Smooth muscle cell (in vitro differentiated cells): ENCODE measurements at regions not wholly inside any gene's neighbourhood (a gene's known extent, or its start where the extent isn't known, plus 50 kb on each side); places are given as distances from the start of the nearest gene placed in this dataset.

Experiments
- DNase-seq: peaks from one replicate; lab custom pipeline; 2025; ENCODE audit not compliant: unreplicated experiment; lab: John Stamatoyannopoulos, UW
- H2AFZ ChIP-seq: fragments of 200-600 bp; sonication (generic); 2 replicates; pipeline ENCODE4 v1.6.0; 2016; ENCODE audit warnings: antibody characterized with exemption, low read depth, mild to moderate bottlenecking
- H3F3A ChIP-seq: fragments of 200-600 bp; sonication (generic); 2 replicates; pipeline ENCODE4 v1.6.0; 2017; ENCODE audit warnings: antibody characterized with exemption, low read depth
- H3K27ac ChIP-seq: fragments of 200-600 bp; sonication (generic); 2 replicates; pipeline ENCODE4 v1.5.1; 2016; ENCODE audit warnings: low read depth, mild to moderate bottlenecking
- H3K27me3 ChIP-seq: fragments of 200-600 bp; sonication (generic); 2 replicates; pipeline ENCODE4 v1.6.1; 2016; ENCODE audit warnings: low read depth, mild to moderate bottlenecking
- H3K36me3 ChIP-seq: fragments of 200-600 bp; sonication (generic); 2 replicates; pipeline ENCODE4 v1.5.1; 2016; ENCODE audit warnings: low read depth
- H3K4me1 ChIP-seq: fragments of 200-600 bp; sonication (generic); 2 replicates; pipeline ENCODE4 v1.5.1; 2016; ENCODE audit warnings: low read depth
- H3K4me2 ChIP-seq: fragments of 200-600 bp; sonication (generic); 2 replicates; pipeline ENCODE4 v1.6.0; 2016; ENCODE audit warnings: mild to moderate bottlenecking
- H3K4me3 ChIP-seq: fragments of 200-600 bp; sonication (generic); 2 replicates; pipeline ENCODE4 v1.5.1; 2016; ENCODE audit warnings: mild to moderate bottlenecking
- H3K79me2 ChIP-seq: fragments of 200-600 bp; sonication (generic); 2 replicates; pipeline ENCODE4 v1.6.0; 2016; ENCODE audit warnings: low read depth, mild to moderate bottlenecking
- H3K9ac ChIP-seq: fragments of 200-600 bp; sonication (generic); 2 replicates; pipeline ENCODE4 v1.6.0; 2016; ENCODE audit warnings: low read depth
- H3K9me3 ChIP-seq: fragments of 200-600 bp; sonication (generic); replicated peaks from 2 replicates; pipeline ENCODE4 v1.5.1; 2016; ENCODE audit warnings: low read depth
- H4K20me1 ChIP-seq: fragments of 200-600 bp; sonication (generic); 2 replicates; pipeline ENCODE4 v1.6.0; 2016; ENCODE audit warnings: low read depth
- WGBS: methylation state at CpG from one replicate; pipeline ENCODE4 v1.1.7; 2016; ENCODE audit warnings: low lambda C conversion rate; 5-methylcytosine and 5-hydroxymethylcytosine counted together
- TF ChIP-seq, protein P1 (sequence below): fragments of 200-600 bp; sonication (generic); IDR thresholded peaks from 2 replicates; pipeline ENCODE4 v1.5.1; 2017; ENCODE audit warnings: borderline replicate concordance, mild to moderate bottlenecking, antibody characterized with exemption; ENCODE audit not compliant: insufficient read depth, poor library complexity, severe bottlenecking

DNA sequence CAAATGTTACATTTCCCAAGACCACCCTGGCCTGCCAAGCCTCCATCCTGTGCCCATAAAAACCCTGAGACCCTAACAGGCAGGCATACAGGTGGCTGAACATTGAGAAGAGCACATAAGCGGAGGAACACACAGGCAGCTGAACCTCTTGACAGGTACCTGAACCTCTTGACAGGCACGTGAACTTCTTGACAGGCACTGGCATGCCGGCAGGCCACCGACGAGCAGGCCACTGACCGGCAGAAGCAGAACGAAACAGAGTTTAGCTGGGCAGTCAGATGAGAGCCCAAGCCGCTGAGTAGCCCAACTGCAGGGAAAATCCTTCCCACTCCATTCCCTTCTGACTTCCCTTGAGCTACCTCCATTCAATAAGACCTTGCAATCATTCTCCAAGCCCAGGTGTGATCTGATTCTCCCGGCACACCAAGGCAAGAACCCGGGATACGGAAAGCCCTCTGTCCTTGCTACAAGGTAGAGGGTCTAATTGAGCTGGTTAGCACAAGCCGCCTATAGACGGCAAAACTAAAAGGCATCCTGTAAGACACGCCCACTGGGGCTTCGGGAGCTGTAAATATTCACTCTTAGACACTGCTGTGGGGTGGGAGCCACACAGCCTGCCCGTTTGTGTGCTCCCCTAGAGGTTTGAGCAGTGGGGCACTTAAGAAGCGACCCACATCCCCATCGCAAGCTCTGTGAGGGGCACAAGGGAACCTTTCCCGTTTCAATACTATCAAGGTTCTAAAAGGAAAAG is 2613.9 kb upstream of the PCDH20 start:
- H3K9me3 ChIP-seq = no peaks in the 10 kb centered on the region
- no peaks in the 10 kb centered on the region for H3F3A ChIP-seq
- H3K79me2 ChIP-seq = no peaks in the 10 kb centered on the region
- no peaks in the 10 kb centered on the region for H4K20me1 ChIP-seq
- H3K27me3 ChIP-seq = peaks cover 8% of the 10 kb centered on the region
- H3K9ac ChIP-seq = no peak overlapping the region
- no peak overlapping the region for H3K4me3 ChIP-seq
- no peaks in the 10 kb centered on the region for H3K4me1 ChIP-seq
- H3K4me2 ChIP-seq = no peak overlapping the region
- H3K27ac ChIP-seq = no peak overlapping the region
- no peaks in the 10 kb centered on the region for H3K36me3 ChIP-seq
- TF ChIP-seq, protein P1, sequence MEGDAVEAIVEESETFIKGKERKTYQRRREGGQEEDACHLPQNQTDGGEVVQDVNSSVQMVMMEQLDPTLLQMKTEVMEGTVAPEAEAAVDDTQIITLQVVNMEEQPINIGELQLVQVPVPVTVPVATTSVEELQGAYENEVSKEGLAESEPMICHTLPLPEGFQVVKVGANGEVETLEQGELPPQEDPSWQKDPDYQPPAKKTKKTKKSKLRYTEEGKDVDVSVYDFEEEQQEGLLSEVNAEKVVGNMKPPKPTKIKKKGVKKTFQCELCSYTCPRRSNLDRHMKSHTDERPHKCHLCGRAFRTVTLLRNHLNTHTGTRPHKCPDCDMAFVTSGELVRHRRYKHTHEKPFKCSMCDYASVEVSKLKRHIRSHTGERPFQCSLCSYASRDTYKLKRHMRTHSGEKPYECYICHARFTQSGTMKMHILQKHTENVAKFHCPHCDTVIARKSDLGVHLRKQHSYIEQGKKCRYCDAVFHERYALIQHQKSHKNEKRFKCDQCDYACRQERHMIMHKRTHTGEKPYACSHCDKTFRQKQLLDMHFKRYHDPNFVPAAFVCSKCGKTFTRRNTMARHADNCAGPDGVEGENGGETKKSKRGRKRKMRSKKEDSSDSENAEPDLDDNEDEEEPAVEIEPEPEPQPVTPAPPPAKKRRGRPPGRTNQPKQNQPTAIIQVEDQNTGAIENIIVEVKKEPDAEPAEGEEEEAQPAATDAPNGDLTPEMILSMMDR = no peak
- 85% methylated on average over 19 of the region's 19 CpGs for WGBS
- DNase-seq = no peak
- no peak overlapping the region for H2AFZ ChIP-seq

DNA sequence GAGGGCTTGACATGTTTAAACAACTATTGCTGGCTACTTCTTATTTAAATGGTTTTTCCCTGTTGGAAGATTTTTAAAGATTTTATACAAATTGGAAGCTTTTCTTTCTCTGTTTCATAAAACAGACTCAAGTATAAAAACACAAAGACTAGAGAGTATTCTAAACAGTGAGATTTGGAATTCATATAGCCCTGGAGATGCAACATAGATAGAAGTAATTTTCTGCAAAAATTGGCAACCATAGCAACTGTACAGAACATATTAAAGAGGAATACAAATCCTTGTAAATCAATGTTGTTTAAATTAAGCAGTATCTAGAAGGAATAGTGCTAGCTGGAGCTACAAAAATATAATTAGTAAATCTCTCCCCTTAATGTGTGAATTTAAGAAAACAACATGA is 2612.9 kb upstream of the PCDH20 start:
- Histone ChIP-seq H3K4me1 (no peaks in the 10 kb centered on the region), H3K9ac (no peak overlapping the region), H3K36me3 (no peaks in the 10 kb centered on the region), H3K4me2 (no peak overlapping the region), H3K27ac (no peak overlapping the region), H2AFZ (no peak overlapping the region), H3K79me2 (no peaks in the 10 kb centered on the region), H3K27me3 (peaks cover 8% of the 10 kb centered on the region), H3F3A (no peaks in the 10 kb centered on the region), H3K9me3 (no peaks in the 10 kb centered on the region), H3K4me3 (no peak overlapping the region), H4K20me1 (no peaks in the 10 kb centered on the region)
- TF ChIP-seq, protein P1 = no peak
- no peak for DNase-seq

DNA sequence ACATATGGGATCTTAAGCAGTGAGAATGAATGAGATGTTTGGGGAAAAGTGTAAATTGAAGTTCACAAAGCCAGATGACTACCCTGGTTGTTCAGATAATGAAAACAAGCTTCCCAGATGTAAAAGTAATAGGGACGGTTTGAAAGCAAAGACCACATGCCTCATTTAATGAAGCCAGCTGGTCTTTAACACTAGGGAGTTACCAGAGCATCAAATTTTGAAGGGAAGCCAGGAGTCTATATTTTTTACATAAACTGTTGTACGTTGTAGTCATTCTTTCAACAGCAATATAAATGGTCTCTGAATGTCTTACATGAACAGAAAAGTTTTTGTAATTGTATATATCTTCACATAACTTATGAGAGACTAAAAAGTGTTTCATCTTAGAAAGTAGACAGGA is 2604.5 kb upstream of the PCDH20 start:
- no peak for DNase-seq
- 56% methylated on average over 2 of the region's 2 CpGs for WGBS
- TF ChIP-seq, protein P1 = no peak
- Histone ChIP-seq H3K36me3 (no peaks in the 10 kb centered on the region), H3K4me3 (no peak overlapping the region), H3K9me3 (no peaks in the 10 kb centered on the region), H2AFZ (no peak overlapping the region), H3K9ac (no peak overlapping the region), H3F3A (no peaks in the 10 kb centered on the region), H3K79me2 (no peaks in the 10 kb centered on the region), H3K4me1 (no peaks in the 10 kb centered on the region), H3K27me3 (no peaks in the 10 kb centered on the region), H4K20me1 (no peaks in the 10 kb centered on the region), H3K27ac (no peak overlapping the region), H3K4me2 (no peak overlapping the region)

DNA sequence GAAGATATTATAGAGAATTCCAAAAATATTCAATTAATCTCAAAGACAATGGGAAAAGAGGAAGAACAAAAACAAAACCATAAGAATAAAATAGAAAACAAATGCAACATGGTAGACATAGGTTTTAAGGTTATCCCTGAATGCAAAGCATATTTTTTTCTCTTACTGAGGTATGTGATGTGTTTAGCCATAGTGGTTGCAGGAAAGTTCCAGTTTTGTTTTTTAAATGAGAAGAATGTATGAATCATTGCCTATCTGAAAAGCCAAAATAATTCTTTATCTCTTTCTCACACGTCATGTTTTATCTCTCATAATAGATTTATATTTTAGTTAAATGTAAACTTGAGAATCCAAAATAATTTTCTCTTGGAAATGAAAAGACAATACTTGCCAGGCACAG is 2591.7 kb upstream of the PCDH20 start:
- DNase-seq = no peak
- no peaks in the 10 kb centered on the region for H3K79me2 ChIP-seq
- WGBS = 38% methylated on average over 1 of the region's 1 CpG
- TF ChIP-seq, protein P1 = no peak
- no peaks in the 10 kb centered on the region for H3K36me3 ChIP-seq
- H3K27ac ChIP-seq = no peak overlapping the region
- H3K4me2 ChIP-seq = no peak overlapping the region
- H3K9me3 ChIP-seq = no peaks in the 10 kb centered on the region
- no peaks in the 10 kb centered on the region for H3F3A ChIP-seq
- H2AFZ ChIP-seq = no peak overlapping the region
- H4K20me1 ChIP-seq = no peaks in the 10 kb centered on the region
- no peaks in the 10 kb centered on the region for H3K4me1 ChIP-seq
- H3K9ac ChIP-seq = no peak overlapping the region
- H3K4me3 ChIP-seq = no peak overlapping the region
- H3K27me3 ChIP-seq = no peaks in the 10 kb centered on the region
